ENCODE measurements at regions not wholly inside any gene's neighbourhood (a gene's known extent, or its start where the extent isn't known, plus 50 kb on each side); places are given as distances from the start of the nearest gene placed in this dataset.

GRCh38 chr13:62678039-62678438 is 1262.4 kb upstream of the PCDH20 start:
- TF ChIP-seq CTCF (IDR thresholded peaks at IDR 0.05; ENCODE audit: low read depth, low read length, missing control alignments): no peak
- DNase-seq (ENCODE audit: low read depth): no peak
- no peak overlapping the region for H3K4me3 ChIP-seq (ENCODE audit: low read depth, low read length)
- in situ Hi-C loops (cut with HindIII; ENCODE audit: low sequenced_read_pairs): no loop called here

GRCh38 chr13:62663767-62664166 is 1248.1 kb upstream of the PCDH20 start:
- no peak for TF ChIP-seq CTCF (IDR thresholded peaks at IDR 0.05; ENCODE audit: low read depth, low read length, missing control alignments)
- in situ Hi-C loops (cut with HindIII; ENCODE audit: low sequenced_read_pairs): no loop called here
- no peak for DNase-seq (ENCODE audit: low read depth)
- no peak overlapping the region for H3K4me3 ChIP-seq (ENCODE audit: low read depth, low read length)

GRCh38 chr13:62659365-62659764 is 1243.7 kb upstream of the PCDH20 start:
- no peak for TF ChIP-seq CTCF (IDR thresholded peaks at IDR 0.05; ENCODE audit: low read depth, low read length, missing control alignments)
- DNase-seq (ENCODE audit: low read depth): no peak
- no peak overlapping the region for H3K4me3 ChIP-seq (ENCODE audit: low read depth, low read length)
- in situ Hi-C loops (cut with HindIII; ENCODE audit: low sequenced_read_pairs): no loop called here

- in situ Hi-C loops (cut with HindIII; ENCODE audit: low sequenced_read_pairs): no loop called here
- TF ChIP-seq CTCF (IDR thresholded peaks at IDR 0.05; ENCODE audit: low read depth, low read length, missing control alignments): no peak
- no peak for DNase-seq (ENCODE audit: low read depth)
- H3K4me3 ChIP-seq (ENCODE audit: low read depth, low read length): no peak overlapping the region
Measured at GRCh38 chr13:62653371-62653770, 1237.7 kb upstream of the PCDH20 start.

- no peak overlapping the region for H3K4me3 ChIP-seq (ENCODE audit: low read depth, low read length)
- no peak for TF ChIP-seq CTCF (IDR thresholded peaks at IDR 0.05; ENCODE audit: low read depth, low read length, missing control alignments)
- DNase-seq (ENCODE audit: low read depth): no peak
- in situ Hi-C loops (cut with HindIII; ENCODE audit: low sequenced_read_pairs): no loop called here
Measured at GRCh38 chr13:62643799-62644524, 1228.3 kb upstream of the PCDH20 start.

- no peak overlapping the region for H3K4me3 ChIP-seq (ENCODE audit: low read depth, low read length)
- no peak for DNase-seq (ENCODE audit: low read depth)
- in situ Hi-C loops (cut with HindIII; ENCODE audit: low sequenced_read_pairs): no loop called here
- TF ChIP-seq CTCF (IDR thresholded peaks at IDR 0.05; ENCODE audit: low read depth, low read length, missing control alignments): no peak
Measured at GRCh38 chr13:62643007-62643483, 1227.4 kb upstream of the PCDH20 start.
